ENCODE measurements at regions not wholly inside any gene's neighbourhood (a gene's known extent, or its start where the extent isn't known, plus 50 kb on each side); places are given as distances from the start of the nearest gene placed in this dataset.

- POLR2A ChIA-PET (ENCODE audit: unreplicated experiment) = no interaction called here
- BruUV-seq (replicated peaks) = no TSS peak
- no peak for DNase-seq
These were observed 59.7 kb upstream of the WDR26 start for GRCh38 chr1:224494343-224494742.

DNA sequence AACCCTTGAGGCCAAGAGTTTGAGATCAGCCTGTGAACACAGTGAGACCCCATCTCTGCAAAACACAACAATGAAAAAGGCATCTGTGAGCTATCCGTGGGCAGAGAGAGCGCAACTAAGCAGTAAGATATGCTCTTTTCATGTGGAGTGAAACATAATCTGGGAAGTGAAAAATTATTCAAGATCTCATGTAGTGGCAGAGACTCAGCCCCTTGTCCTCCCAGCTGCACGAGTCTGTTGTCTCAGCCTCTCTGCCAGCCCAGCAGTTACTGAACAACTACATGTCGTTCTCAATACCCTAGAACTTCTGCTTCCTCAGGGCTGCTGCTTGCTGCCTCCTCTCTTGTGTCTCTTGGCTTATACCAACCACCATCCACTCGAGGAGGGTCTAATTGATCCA, 61.3 kb upstream of the WDR26 start:
- Histone ChIP-seq H4K20me1 (ENCODE audit: low read length) (no peaks in the 10 kb centered on the region), H3K27me3 (ENCODE audit: low read length) (no peaks in the 10 kb centered on the region), H3K9ac (ENCODE audit: low read length) (no peak overlapping the region), H3K4me3 (ENCODE audit: low read length) (no peak overlapping the region), H2AFZ (ENCODE audit: low read length) (no peak overlapping the region), H3K4me2 (ENCODE audit: low read length) (no peak overlapping the region), H3K79me2 (ENCODE audit: low read length) (no peaks in the 10 kb centered on the region), H3K9me2 (replicated peaks; ENCODE audit: low read length) (no peaks in the 10 kb centered on the region), H3K36me3 (ENCODE audit: low read depth, low read length) (no peaks in the 10 kb centered on the region), H3F3A (ENCODE audit: low read length, unreplicated experiment) (peaks cover 14% of the 10 kb centered on the region), H3K4me1 (ENCODE audit: insufficient read depth, low read length) (peaks cover 47% of the 10 kb centered on the region), H3K9me3 (ENCODE audit: low read length) (peaks cover 5% of the 10 kb centered on the region; the same call in 1 of the 2 replicates), H3K27ac (ENCODE audit: low read length) (no peak overlapping the region)
- BruUV-seq (replicated peaks) = no TSS peak
- ChIA-PET POLR2A (ENCODE audit: unreplicated experiment) (no interaction called here), CTCF (no interaction called here)
- intact Hi-C loops (cut with micrococcal nuclease) = no loop called here
- TF ChIP-seq EZH2phosphoT487 (IDR thresholded peaks at IDR 0.05; ENCODE audit: borderline replicate concordance, low read length) (no peak), CTCF (conservative IDR thresholded peaks at IDR 0.05; ENCODE audit: low read depth, low read length) (no peak), EZH2 (IDR thresholded peaks at IDR 0.05; ENCODE audit: low read length, unreplicated experiment) (no peak)
- ATAC-seq (no peak), DNase-seq (no peak)

More at GRCh38 chr1:224494343-224494742, 59.7 kb upstream of the WDR26 start:
- Histone ChIP-seq H3K9me2 (replicated peaks; ENCODE audit: low read length) (no peaks in the 10 kb centered on the region), H3F3A (ENCODE audit: low read length, unreplicated experiment) (peaks cover 11% of the 10 kb centered on the region), H4K20me1 (ENCODE audit: low read length) (no peaks in the 10 kb centered on the region), H3K9ac (ENCODE audit: low read length) (no peak overlapping the region), H3K4me1 (ENCODE audit: insufficient read depth, low read length) (peaks cover 43% of the 10 kb centered on the region), H2AFZ (ENCODE audit: low read length) (no peak overlapping the region), H3K9me3 (ENCODE audit: low read length) (peaks cover 5% of the 10 kb centered on the region; the same call in 1 of the 2 replicates), H3K27me3 (ENCODE audit: low read length) (no peaks in the 10 kb centered on the region), H3K79me2 (ENCODE audit: low read length) (no peaks in the 10 kb centered on the region), H3K4me2 (ENCODE audit: low read length) (no peak overlapping the region), H3K27ac (ENCODE audit: low read length) (no peak overlapping the region), H3K4me3 (ENCODE audit: low read length) (no peak overlapping the region), H3K36me3 (ENCODE audit: low read depth, low read length) (no peaks in the 10 kb centered on the region)
- intact Hi-C loops (cut with micrococcal nuclease) = loop anchor here (5.0 kb wide), 1 partner anchor 37 kb away; no protein-coding TSS in a partner anchor
- no peak for ATAC-seq
- CTCF ChIA-PET = interaction anchor here (0.6 kb wide), 1 partner anchor 15 kb away, joined by 4 read pairs; no protein-coding TSS in a partner anchor
- no peak for TF ChIP-seq CTCF (conservative IDR thresholded peaks at IDR 0.05; ENCODE audit: low read depth, low read length)
- no peak for TF ChIP-seq EZH2phosphoT487 (IDR thresholded peaks at IDR 0.05; ENCODE audit: borderline replicate concordance, low read length)
- no peak for TF ChIP-seq EZH2 (IDR thresholded peaks at IDR 0.05; ENCODE audit: low read length, unreplicated experiment)

- ATAC-seq (no peak), DNase-seq (no peak)
- H4K20me1 ChIP-seq (ENCODE audit: low read length) = no peaks in the 10 kb centered on the region
- H3K27me3 ChIP-seq (ENCODE audit: low read length) = no peaks in the 10 kb centered on the region
- H3K4me1 ChIP-seq (ENCODE audit: insufficient read depth, low read length) = peaks cover 47% of the 10 kb centered on the region
- TF ChIP-seq EZH2 (IDR thresholded peaks at IDR 0.05; ENCODE audit: low read length, unreplicated experiment) (no peak), EZH2phosphoT487 (IDR thresholded peaks at IDR 0.05; ENCODE audit: borderline replicate concordance, low read length) (no peak), CTCF (conservative IDR thresholded peaks at IDR 0.05; ENCODE audit: low read depth, low read length) (no peak)
- H3K4me2 ChIP-seq (ENCODE audit: low read length) = no peak overlapping the region
- intact Hi-C loops (cut with micrococcal nuclease) = no loop called here
- H3K79me2 ChIP-seq (ENCODE audit: low read length) = no peaks in the 10 kb centered on the region
- ChIA-PET CTCF (interaction anchor here (1.9 kb wide), 1 partner anchor 39 kb away, joined by 9 read pairs; no protein-coding TSS in a partner anchor), POLR2A (ENCODE audit: unreplicated experiment) (interaction anchor here (0.6 kb wide), 1 partner anchor 42 kb away, joined by 3 read pairs; no protein-coding TSS in a partner anchor)
- no peak overlapping the region for H3K4me3 ChIP-seq (ENCODE audit: low read length)
- peaks cover 5% of the 10 kb centered on the region; the same call in 1 of the 2 replicates for H3K9me3 ChIP-seq (ENCODE audit: low read length)
- H3K9ac ChIP-seq (ENCODE audit: low read length) = no peak overlapping the region
- no TSS peak for BruUV-seq (replicated peaks)
- peak overlapping the region; percentile 89 for H3K27ac ChIP-seq (ENCODE audit: low read length)
- no peak overlapping the region for H2AFZ ChIP-seq (ENCODE audit: low read length)
- H3F3A ChIP-seq (ENCODE audit: low read length, unreplicated experiment) = peaks cover 14% of the 10 kb centered on the region
- H3K36me3 ChIP-seq (ENCODE audit: low read depth, low read length) = no peaks in the 10 kb centered on the region
- no peaks in the 10 kb centered on the region for H3K9me2 ChIP-seq (replicated peaks; ENCODE audit: low read length)
These were observed 62.2 kb upstream of the WDR26 start for GRCh38 chr1:224496826-224497225.

Data from PC-3 (cell line).